HG03342 (cell line): ENCODE measurements at regions not wholly inside any gene's neighbourhood (a gene's known extent, or its start where the extent isn't known, plus 50 kb on each side); places are given as distances from the start of the nearest gene placed in this dataset.

ENCODE experiments used
- ATAC-seq: cut with Tn5 transposase; IDR thresholded peaks from one replicate; pipeline ENCODE4 v1.9.1; 2021; ENCODE audit warnings: mild to moderate bottlenecking, moderate library complexity; ENCODE audit not compliant: unreplicated experiment

DNA sequence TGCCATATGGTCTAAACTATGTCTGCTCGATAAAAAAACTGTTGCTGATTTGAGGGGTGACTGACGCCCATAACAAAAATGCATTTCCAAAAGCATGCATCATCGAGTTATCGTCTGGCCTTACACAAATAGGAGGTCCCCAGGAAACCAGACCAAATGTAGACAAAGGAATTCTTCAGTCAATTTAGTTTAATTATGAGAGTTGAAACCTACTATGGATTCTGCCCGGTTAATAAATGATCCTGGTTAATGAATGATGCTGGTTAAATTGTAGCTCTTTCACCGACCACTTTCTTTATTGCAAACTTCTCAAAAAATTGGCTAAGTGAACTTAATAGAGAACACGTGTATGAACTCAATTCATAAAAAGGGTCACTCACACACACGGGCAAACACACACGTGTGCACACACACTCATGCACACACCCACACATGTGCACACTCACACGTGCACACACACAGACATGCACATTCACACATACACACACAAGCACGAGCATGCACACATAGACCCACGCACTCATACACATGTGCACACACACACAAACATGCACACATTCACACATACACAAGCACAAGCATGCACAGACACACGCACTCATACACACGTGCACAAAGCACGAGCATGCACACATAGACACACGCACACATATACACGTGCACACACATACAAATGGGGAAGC is 59.0 kb upstream of the SALL3 start:
- ATAC-seq, result no peak

DNA sequence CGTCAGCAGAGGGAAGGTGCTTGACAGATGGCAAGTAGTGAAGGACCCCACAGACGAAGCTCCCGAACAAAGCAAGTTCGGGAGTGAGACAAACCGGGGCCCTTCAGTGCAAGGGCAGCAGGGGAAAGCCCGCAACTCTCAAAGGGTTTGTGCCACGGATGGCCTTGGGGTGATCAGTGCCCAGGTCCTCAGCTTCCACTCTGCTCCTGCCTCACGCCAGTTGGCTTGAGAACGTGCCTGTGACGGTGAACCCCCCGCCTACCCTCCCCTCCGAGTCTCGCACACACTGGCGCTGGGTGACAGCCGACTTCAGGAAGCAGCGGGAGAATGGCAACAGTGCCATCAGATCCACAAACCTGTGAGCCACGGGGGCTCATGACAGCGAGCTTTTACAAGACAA is 56.8 kb upstream of the SALL3 start:
- no peak for ATAC-seq

DNA sequence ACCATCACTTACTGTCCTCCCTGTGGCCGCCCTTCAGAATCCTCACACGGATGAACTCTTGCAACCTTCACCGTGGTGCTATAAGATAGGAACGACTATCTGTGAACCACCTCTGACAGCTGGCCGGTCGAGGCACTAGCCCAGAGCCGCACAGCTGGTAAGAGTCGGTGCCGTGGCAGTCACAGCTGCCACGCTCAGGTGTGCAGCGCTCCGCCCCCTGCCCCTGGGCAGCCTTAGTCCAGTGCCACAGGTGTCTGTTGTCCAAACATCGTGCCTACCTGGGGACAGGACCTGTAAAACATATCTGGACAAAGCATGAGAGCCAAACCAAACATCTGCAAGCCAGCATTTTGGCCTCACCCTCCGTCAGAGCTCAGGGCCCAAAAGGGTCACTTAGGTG is 55.3 kb upstream of the SALL3 start:
- ATAC-seq, result no peak

DNA sequence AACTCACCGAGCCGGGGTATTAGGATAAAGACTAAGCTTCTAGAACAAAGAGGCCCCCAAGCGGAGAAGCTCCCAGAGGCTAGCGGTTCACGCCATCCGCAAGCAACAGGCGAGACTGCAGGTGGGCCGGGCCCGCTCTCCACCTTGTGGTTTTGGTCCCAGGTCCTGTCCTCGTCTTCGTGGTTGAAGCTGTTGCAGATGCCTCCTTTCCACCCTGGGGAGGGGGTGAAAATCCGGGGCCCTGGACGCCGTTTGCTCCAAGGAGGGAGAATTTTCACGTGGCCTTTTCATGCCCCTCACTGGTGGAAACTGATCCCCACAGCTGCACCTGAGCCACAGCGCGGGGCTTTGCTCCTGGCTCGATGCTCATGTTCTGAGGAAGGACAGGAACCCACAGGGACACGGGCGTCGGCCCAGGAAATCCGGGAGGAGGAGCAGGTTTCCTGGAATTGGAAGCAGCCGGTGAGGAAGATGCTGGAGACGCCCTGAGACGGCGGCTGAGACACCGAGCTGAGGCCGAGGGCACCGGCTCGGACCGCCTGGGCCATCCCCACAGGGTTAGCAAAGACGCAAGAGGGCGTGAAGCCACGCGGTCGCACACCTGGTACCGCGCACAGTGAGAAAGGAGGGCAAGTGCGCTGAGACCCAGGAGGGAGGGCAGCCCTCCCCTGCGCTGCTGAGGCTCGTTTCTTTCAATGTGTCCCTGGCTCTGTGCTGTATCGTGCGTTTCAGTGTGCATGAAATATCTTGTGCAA is 54.7 kb upstream of the SALL3 start:
- ATAC-seq, result no peak

DNA sequence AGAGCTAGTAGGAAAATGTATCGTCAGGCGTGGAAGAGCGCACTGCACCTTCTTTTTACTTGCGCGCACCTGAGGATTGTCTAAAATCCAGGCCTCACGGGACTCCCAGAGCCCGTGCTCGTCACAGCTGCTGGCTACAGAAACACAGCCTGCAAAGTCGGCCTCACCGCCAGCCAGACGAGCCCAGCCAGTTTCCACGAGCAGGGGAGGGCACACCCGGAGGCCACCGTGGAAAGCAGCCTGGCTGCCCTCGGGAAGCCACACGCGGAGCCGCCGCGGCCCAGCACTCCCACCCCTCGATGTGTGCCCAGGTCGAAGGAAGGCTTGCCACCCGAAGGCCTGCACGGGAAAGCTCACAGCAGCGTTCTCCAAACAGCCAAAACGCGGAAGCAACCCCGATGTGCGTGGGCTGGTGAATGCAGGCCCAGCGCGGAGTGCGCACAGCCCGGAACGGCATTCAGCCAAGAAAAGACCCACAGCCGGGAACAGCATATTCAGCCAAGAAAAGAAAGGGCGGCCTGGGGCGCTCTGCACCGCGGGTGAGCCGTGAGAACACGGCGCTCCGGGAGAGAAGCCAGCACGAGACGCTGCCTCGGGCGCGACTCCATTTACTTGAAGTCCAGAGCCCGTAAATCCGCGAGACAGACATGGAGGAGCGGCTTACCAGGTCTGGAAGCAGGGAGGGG is 53.9 kb upstream of the SALL3 start:
- ATAC-seq, result no peak

DNA sequence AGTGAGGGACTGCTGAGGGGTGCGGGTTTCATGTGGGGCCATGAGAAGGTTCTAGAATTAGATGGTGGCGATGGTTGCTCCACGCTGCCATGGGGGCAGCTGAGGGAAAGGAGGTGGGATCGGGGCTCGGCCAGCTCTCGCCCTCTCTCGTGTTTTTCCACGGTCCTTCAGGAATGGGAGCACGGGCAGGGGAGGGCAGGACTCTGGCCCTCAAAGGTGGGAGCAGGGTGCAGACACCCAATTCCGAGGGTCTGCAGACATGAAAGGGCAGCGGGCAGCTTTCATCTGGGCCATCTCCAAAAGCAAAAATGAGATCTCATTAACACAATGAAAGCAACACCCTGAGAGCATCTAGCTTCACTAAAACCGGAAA is 53.4 kb upstream of the SALL3 start:
- ATAC-seq, result no peak

DNA sequence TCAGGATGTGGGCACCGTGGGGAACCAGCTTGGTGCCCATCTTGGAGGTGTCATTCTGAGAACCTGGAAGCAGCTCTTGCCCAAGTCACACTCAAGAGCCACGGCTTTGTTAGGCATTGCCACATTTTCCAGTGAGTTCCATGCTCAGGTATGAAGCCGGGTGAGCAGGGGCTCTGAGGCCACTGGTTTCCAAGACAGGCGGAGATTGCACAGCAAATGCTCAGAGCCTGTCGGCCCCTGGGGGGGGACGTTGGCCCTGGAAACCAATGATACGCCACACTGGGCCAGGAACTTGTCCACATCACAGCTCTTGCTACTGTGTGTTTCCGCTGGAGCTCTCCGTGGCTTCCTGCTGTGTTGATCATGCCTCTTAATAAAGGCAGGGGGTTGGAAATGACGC is 52.5 kb upstream of the SALL3 start:
- ATAC-seq, result no peak

DNA sequence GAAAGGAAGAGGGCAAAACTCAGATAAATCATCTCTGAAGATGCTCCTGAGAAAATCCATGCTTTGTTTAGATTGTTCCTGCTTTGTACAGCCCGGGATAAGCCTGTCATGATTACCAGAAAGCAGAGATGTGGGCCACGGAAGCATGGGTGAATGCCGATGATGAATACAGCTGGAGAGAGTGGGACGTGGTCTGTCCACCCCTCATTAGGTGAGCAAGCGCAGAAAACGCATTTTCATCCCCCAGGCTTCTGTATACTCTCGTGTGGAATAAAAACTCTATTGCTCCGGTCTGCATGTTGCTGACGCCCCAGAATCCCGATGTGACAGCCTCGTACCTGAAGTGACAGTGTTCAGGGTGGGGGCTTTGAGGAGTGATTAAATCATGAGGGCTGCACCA is 52.0 kb upstream of the SALL3 start:
- no peak for ATAC-seq

DNA sequence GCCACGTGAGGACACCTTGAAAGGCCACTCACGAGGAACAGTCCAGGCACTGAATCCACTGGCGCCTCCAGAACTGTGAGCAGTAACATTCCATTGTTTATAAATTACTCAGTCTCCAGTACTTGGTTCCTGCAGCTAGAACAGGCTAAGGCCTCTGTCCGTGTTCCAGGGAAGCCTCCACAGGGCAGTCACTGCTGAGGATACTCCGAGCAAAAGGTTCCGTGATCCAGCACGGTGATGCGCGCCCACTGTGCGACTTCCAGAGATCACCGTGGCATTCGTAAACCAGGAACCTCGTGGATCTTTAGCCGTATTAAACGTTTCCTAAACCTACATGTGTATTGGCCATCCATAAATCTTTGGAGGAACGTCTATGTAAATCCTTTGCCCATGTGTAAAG is 51.5 kb upstream of the SALL3 start:
- ATAC-seq, result no peak

DNA sequence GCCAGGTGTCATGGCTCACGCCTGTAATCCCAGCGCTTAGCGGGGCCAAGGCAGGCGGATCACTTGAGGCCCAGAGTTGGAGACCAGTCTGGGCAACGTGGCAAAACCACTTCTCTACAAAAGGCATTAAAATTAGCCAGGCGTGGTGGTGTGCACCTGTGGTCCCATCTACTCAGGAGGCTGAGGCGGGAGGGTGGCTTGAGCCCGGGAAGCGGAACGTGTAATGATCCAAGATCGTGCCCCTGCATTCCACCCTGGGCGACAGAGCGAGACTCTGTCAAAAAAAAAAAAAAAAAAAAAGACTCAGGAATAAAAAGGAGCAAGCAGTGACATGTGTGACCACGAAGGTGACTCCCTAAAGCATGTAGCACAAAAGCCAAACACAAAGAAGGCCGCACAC is 50.1 kb upstream of the SALL3 start:
- ATAC-seq, result no peak
